Jurkat, Clone E6-1 (cell line): ENCODE measurements at regions not wholly inside any gene's neighbourhood (a gene's known extent, or its start where the extent isn't known, plus 50 kb on each side); places are given as distances from the start of the nearest gene placed in this dataset.

Experiments used
- DNase-seq: peaks from one replicate; pipeline ENCODE4 v3.0.0-alpha.2; 2011; ENCODE audit warnings: low read depth, low spot score
- H3K4me3 ChIP-seq: 2 replicates; pipeline ENCODE4 v1.5.1; 2011; ENCODE audit warnings: mild to moderate bottlenecking, low read length, control low read depth, moderate library complexity

- no peak overlapping the region for H3K4me3 ChIP-seq
- DNase-seq = no peak
These were observed 365.9 kb upstream of the PROK2 start for GRCh38 chr3:72150634-72151412.

DNA sequence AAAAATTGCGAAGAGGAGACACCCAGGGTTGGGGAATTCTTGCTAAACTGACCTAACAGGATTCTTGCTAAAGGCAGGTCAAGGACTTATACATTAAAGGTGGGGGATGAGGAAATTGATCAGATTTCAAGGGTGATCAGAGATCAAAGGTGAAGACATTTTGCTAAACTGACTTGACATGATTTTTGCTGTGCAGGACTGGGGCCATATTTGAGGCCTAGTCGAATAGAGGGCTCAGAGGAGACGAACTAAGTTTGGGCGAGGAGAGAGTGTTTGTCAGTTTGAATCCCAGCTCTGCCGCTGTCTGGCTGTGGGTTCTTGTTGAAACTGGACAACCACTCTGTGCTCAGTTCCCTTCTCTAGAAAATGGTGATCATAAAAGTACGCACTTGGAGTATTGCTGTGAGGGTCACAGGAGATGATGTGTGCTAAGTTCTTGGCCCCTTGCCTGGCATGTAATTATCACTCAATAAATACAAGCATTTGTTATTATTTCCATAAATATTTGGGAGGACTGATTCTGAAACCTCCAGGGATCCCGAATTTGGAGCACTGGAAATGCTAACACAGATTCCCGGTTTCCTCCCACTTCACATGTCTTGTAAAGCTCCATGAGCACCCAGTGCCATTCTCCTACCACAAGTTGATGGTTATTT lies 364.8 kb upstream of the PROK2 start:
- no peak overlapping the region for H3K4me3 ChIP-seq
- no peak for DNase-seq

DNA sequence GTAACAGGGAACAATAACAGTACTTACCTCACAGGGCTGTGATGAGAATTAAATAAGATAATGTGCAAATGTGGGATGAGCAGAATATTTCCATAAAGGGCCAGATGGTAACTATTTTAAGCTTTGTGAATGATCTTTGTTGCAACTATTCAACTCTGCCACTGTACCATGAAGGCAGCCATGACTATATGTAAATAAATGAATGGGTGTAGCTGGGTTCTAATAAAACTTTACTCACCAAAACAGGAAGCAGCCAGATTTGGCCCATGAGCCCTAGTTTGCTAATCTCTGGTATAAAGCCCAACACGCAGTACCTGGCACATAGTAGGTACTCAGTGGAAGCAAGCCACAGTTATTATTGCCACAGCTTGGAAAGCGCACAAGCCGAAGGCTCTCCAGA lies 362.7 kb upstream of the PROK2 start:
- no peak for DNase-seq
- no peak overlapping the region for H3K4me3 ChIP-seq

GRCh38 chr3:72145506-72146380 lies 360.8 kb upstream of the PROK2 start:
- H3K4me3 ChIP-seq = no peak overlapping the region
- no peak for DNase-seq

- no peak overlapping the region for H3K4me3 ChIP-seq
- DNase-seq = peak; percentile 49
These were observed 360.0 kb upstream of the PROK2 start for GRCh38 chr3:72144773-72145505.

GRCh38 chr3:72143966-72144717 lies 359.2 kb upstream of the PROK2 start:
- no peak for DNase-seq
- H3K4me3 ChIP-seq = no peak overlapping the region

DNA sequence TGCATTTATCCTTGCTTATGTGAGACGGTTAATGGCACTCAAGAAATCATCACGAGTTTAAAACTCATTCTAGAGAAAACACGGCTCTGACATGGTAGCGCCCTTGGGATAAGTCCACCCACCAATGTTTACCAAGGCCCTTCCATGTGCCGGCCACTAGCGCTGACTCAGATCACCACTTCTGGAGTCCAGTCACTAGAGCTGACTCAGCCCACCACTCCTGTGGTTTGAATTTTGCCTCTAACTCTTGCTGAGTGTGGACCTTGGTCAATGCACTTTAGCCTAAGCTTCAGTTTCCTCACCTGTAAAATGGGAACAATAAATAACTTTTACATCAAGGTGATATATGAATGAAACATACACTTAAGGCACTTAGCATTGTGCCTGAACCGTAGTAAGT lies 358.4 kb upstream of the PROK2 start:
- no peak for DNase-seq
- no peak overlapping the region for H3K4me3 ChIP-seq

GRCh38 chr3:72142028-72142427 lies 357.1 kb upstream of the PROK2 start:
- DNase-seq = no peak
- no peak overlapping the region for H3K4me3 ChIP-seq

DNA sequence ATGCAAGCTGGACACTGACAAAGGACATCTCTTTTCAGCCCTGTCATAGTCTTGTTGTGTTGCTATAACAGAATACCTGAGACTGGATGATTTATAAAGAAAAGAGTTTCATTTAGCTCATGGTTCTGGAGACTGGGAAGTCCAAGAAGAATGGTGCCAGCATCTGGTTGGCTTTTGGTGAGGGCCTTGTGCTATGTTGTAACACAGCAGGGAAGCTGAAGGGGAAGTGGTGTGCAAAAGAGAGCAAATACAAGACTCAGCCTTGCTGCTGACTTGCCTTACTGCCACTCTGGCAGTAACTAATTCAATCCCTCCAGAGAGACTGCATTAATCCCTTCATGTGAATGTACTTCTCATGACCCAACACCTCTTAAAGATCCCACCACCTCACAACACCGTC lies 356.3 kb upstream of the PROK2 start:
- H3K4me3 ChIP-seq = no peak overlapping the region
- DNase-seq = no peak

DNA sequence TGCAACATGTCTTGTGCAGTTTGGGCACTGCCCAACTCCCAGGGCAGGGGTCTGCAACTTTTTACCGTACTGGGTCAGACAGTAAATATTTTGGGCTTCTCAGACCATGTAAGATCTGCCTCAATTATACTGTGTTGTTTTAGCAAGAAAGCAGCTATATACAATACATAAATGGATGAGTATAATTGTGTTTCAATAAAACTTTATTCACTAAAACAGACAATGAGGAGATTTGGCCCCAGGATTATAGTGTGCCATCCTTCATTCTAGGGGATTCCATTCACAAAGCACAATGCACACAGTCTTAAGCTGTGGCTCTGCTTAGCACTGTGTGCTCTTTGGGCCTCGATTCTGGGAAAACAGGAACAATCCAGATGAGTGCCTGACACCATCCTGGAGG lies 354.4 kb upstream of the PROK2 start:
- no peak for DNase-seq
- no peak overlapping the region for H3K4me3 ChIP-seq

DNA sequence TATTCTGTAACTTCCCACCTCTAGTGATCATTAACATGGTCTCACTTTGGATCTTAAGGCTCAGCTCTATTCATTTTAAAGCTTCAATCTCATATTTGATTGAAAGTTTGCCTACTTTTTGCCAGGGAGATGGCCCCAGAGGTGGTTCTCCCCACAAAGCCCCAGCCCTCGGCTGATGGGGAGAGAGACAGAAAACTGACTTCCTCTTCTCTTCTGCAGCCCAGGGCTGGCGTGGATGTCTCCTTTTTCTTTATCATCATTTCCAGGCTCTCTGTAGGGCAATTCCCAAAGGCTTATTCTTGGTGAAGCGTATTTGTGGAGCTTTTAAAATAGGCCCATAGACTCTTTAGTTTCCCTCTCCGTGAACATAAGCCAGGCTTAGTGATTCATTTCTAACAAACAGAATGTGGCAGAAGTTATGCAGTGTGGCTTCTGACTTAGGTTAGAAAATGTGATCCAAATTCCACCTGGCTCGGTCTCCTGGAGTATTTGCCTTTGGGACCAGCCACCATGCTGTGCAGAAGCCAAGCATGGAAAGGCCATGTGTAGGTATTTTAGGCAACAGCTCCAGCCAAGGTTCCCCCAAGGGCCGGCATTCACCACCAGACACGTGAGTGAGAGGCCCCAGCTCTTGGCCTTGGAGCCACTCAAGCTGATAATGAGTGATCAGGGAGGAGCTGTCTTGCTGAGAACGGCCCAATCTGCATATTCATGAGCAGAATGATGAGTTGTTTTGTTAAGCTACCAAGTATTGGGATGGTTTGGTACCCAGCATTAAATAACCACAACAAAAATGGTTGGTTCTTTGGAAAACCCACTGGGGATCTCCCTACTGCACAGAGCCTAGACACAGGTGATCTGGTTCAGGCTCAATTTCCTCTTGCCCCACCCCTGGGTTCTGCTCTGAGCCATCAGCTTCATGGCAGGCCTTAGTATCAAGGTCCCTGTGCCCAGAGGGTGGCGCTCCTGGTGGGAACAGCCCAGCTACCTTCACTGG lies 353.2 kb upstream of the PROK2 start:
- DNase-seq = no peak
- H3K4me3 ChIP-seq = no peak overlapping the region

GRCh38 chr3:72135636-72136035 lies 350.7 kb upstream of the PROK2 start:
- DNase-seq = no peak
- no peak overlapping the region for H3K4me3 ChIP-seq

GRCh38 chr3:72134989-72135451 lies 350.1 kb upstream of the PROK2 start:
- no peak for DNase-seq
- H3K4me3 ChIP-seq = no peak overlapping the region

DNA sequence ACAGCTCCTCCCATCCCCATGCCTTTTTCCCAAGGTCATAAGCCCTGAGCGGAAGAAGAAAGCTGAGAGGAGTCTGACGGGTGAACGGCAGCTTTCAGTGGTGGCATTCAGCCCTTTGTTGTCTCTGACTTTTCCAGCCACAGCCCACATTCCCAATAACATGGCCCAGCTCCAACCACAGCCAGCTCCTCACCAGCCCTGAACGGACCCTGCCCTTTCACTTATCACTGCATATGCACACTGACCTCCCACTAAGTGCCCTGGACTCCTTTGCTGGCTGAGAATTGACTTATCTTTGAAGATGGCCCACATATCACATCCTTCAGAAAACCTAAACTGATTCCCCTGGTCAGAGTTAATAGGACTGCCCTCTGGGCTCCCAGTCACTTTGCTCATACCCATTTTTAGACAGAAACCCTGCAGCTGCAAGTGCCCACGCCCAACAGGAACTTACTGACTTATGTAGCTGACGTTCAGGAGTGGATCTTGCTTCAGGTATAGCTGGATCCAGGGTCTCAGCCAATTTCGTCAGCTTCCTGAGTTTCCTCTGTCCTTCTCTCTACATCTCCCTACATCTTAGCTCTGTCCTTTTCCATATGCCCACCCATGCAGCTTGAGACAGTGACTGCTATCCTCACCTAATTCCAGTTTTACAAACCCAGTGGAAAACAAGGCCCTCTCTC lies 348.5 kb upstream of the PROK2 start:
- no peak for DNase-seq
- no peak overlapping the region for H3K4me3 ChIP-seq

DNA sequence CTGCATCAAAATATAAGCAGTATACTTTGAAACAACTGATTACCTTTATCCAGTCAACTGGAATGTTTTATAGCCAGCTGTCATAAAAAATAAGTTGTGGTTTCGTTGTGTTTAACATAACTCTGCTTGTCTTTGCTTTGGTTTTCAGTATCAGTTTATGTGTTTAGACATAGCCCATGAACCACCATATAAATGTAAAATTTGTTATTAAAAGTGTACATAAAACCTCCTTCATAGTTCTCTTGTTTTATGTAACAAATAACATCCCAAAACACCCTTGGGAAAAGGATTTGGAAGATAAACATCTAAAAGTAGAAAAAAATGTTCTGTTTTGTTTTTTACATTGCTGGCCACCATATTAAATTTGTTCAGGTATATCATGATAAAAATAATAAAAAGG lies 347.0 kb upstream of the PROK2 start:
- no peak for DNase-seq

DNA sequence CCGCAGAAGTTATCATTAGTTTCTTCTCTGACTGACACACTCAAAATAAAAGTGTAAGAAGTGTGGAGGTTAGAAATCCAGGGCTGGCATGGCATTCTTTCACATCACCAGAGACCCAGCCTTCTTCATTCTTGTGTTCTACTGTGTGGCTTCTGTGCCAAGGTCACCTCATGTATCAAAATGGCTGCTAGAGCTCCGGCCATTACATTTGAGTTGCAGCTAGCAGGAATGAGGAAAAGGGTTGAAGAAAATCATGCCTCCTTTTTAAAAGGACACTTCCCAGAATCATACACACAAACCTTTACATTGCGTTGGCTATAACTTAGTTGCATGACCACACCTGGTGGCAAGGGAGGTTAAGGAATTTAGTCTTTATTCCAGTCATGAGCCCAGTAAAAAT lies 345.6 kb upstream of the PROK2 start:
- H3K4me3 ChIP-seq = no peak overlapping the region
- no peak for DNase-seq

More for the DNA sequence above, 347.0 kb upstream of the PROK2 start:
- H3K4me3 ChIP-seq = no peak overlapping the region
